HG03520 (cell line): ENCODE measurements at regions not wholly inside any gene's neighbourhood (a gene's known extent, or its start where the extent isn't known, plus 50 kb on each side); places are given as distances from the start of the nearest gene placed in this dataset.

Experiments used
- ATAC-seq: cut with Tn5 transposase; IDR thresholded peaks from one replicate; pipeline ENCODE4 v1.9.1; 2021; ENCODE audit warnings: mild to moderate bottlenecking, moderate library complexity; ENCODE audit not compliant: unreplicated experiment

DNA sequence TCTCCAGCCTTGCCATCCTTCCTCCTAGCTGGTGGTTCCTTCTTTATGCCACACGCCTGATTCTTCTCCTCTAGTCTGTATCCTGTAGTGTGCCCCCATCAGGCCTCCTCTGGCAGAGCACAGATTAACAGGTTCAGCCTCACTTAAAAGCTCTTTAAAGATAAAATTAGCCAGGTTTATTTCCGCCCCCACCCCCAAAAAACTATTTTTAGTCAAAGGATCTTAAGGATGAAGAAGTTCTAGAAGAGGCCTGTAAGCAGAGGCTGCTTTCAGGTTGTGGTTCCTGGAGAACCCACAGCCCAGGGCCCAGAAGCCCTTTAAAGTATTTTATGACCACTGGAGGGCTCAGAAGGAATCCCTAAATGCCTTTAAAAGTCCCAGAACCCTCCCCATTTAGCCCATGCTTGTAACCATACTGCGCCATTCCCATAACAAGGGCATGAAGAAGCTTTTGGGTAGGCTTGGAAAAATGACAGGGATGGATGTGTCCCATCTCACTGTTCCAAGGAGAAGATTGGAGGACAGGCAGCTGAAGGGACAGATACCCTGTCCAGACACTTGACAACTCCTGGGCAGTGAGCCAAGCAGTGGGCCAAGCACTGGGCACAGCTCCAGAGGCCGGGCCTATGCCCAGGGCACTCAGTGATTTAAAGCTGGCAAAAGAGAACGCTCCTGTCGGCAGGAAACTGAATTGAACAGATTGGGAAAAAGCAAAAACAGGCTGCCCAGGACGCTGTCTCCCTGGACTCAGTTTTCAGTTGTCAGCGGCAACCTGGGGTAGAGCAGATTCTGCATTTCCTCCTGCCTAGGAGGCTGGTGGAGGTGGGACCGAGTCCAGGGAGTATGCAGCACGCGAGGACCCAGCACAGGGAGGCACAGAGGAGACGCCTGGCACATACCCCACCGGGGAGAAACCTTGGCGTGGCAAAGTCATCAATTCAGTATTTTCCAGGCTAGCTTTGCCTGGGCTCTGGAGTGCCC lies 106.3 kb upstream of the SSBP2 start:
- ATAC-seq, result no peak

- no peak for ATAC-seq
These were observed 104.7 kb upstream of the SSBP2 start for GRCh38 chr5:81855591-81855990.

DNA sequence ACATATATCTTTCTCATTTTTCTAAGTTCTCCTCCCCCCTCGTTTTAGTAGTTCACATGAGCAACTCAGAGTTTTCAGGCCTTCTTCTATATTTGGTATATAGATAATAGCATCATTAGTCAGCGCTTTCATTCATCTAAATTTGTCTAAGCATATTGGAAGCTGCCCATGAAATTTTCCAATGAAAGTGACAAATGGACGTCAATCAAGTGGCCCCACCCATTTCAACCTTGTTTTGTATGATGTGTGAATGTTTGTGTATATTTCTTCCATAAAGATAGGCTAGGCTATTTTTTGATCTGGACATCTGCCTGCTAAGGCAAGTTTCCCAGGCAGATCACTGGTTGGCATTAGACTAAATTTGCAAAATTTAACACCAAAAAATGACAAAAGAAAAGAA lies 104.0 kb upstream of the SSBP2 start:
- ATAC-seq, result no peak

- ATAC-seq, result no peak
These were observed 103.6 kb upstream of the SSBP2 start for GRCh38 chr5:81854485-81854884.

GRCh38 chr5:81853030-81853357 lies 102.1 kb upstream of the SSBP2 start:
- no peak for ATAC-seq

GRCh38 chr5:81852291-81853029 lies 101.6 kb upstream of the SSBP2 start:
- no peak for ATAC-seq

DNA sequence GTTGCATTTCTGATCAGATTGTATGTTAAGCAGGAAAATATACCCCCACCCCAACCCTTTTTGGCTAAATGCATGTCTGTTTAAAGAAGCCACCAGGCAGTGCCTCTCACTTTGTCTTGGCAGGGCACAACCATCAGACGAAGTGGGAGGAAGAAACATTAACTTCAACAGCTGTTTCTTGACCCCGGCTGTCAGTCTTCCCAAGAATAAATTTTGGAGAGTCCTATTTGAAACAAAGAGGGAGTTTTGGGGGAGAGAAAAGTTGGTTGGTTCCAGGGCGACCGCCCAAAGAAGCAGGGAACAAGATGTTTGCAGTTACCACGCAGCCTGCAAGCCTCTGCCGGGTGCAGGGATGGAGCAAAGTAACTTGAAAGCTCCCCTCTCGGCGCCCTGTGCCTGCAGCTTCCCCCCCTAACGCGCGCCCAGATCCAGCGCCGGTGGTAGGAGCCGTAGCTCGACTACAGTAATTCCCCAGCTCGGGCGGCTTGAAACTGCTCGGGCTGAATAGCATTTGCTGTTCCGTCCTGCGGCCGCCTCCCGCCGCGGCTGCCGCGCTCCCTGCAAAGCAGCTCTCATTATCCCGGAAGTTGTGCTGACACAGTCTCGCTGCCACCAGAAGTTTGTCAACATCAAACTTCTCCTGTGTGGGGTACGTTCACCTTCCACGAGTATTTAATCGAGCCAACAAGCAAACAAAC lies 100.7 kb upstream of the SSBP2 start:
- ATAC-seq, result peak; percentile 84

GRCh38 chr5:81850501-81851357 lies 99.8 kb upstream of the SSBP2 start:
- ATAC-seq, result no peak

DNA sequence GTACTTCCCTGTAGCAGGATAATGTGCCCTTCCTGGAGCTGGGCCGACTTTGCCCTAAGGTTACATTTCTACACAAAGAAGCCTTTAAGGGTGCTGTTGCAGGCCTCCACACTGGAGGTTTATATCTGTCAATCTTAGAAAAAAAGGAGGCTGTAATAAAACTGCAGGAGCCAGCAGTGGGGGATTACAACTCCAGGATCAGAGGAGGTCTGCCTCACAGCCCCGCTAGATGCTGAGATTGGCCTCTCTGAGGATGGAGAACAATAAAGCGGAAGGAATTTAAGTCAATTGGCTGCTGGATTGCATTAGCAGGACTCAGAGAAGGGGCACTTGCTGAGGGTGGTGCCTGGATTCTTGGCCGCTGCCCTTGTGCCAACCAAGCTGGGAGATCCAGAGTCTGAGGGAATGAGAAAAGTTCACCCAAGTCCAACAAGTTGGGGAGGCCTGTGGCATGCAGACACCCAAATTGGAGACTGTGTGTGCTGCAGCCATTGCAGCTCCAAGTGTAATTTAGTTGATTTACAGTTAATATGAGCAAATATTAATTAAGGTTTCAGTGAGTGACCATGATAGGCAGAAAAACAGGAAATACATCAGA lies 99.0 kb upstream of the SSBP2 start:
- ATAC-seq, result no peak

DNA sequence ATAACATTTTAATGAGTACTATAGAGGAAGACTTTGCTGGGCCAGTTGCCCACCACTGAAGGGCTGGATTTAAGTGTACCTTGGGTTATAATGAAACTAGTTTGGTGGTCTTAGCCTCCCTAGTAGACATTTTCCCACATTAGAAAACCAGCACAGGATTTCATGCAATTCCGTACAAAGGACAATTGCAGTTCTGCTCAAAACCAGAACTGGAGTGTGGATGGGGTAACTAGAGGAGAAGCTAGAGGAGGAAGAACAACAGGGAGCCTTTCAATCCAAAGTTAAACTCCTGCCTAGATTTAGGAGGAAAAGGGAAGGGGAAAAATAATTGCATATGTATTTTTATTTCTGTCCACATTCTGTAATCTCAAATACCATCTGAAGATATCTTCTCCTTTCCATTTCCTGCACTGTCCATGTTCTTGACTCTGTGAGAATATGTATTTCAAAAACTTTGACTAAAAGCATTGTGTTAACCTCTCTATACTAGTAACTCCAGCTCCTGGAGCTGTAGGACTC lies 97.5 kb upstream of the SSBP2 start:
- no peak for ATAC-seq

GRCh38 chr5:81846301-81846700 lies 95.4 kb upstream of the SSBP2 start:
- no peak for ATAC-seq

DNA sequence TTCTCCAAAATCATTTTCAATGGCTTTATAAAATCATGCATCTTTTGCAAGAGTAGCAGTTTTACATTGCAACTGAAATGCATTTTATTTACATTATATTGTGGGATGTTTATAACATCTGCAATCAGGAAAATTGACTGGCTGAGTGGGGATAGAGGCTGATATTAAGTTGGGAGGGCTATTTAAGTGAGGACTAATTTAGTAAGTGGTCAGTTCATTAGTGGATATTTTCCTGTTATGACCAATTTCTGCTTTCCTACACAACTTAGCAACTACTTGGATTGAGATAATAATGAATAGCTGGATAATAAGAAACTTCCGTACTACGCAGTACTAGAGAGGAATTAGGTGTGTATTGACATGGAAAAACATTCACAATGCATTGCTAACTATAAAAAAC lies 92.9 kb upstream of the SSBP2 start:
- no peak for ATAC-seq

DNA sequence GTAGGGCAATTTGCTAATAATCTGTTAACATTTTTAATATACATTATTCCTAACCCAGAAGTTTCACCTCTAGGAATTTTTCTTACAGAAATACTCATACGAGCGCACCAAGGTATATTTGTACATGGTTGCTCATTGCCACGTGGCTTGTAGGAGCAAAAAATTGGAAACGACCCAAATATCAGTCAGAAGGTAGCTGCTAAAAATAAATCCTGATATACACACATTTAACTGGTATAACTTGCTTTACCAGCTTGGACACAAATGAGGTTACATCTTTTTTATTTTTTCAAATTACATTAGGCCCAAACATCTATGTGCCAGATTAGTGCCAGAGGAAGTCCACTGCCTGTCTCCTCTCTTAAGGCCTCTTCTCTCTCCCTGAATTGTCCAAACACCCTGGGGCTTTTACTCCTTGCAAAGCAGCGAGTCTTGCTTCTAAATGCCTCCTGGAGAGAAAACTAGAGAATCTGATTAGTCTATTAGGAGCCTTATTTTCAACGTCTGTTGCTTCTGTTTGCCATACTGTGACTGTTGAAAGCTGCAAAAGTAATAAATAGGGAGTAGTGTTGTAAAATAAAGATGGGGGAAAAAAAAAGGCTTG lies 92.0 kb upstream of the SSBP2 start:
- no peak for ATAC-seq

- ATAC-seq, result no peak
These were observed 88.1 kb upstream of the SSBP2 start for GRCh38 chr5:81839034-81839433.

- ATAC-seq, result peak; percentile 72
These were observed 87.5 kb upstream of the SSBP2 start for GRCh38 chr5:81838307-81838906.

DNA sequence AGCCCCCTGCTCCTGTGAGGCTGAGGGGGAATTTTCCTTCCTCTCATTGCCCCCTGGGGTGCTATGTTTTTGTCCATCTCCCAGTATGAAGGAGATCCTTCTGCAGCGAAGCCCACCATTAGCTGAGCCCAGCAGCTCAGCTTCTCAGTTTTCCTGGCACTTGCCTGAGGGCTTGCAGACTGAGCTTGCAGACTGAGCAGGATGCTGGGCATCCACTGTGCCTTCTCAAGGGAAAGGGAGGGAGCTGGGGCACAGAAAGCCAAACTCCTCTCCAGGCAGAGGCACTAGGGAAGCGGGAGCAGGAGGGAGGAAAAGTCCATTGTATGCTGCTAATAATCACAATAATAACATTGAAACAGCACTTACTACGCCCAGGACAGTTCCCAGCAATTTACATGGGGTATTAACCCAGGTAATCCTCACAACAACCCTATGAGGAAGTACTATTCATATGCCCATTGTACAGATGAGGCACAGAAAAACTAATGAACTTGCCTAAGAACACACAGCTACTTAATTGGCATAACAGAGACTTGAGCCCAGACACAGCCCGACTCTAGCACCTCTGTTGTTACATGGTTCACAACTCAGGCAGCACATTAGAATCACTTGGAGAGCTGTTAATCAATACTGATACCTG lies 86.9 kb upstream of the SSBP2 start:
- ATAC-seq, result no peak

DNA sequence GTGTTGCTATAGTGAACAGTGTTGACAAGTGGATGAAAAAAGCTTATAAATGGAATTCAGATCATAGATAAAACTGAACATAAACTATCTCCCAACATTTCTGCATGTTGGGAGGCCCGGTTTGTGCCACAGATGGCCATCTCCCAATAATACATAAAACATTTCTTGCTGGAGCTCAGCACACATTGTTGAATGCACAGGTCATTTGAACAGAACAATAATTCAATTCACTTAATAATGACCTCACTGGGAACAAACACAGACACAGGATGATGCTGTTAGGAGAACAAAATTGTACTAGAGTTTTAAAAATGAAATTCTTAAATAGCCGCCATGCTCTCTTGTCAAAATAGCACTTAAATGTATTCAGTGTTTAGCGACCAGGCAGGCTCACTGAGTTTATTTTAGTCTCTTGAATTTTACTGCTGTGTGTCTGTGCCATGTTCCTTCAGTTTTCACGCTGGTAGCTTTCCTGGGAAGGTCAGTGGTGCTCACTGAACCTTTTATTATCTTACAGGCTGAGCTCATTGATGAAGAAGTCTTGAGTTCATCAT lies 85.0 kb upstream of the SSBP2 start:
- ATAC-seq, result no peak

DNA sequence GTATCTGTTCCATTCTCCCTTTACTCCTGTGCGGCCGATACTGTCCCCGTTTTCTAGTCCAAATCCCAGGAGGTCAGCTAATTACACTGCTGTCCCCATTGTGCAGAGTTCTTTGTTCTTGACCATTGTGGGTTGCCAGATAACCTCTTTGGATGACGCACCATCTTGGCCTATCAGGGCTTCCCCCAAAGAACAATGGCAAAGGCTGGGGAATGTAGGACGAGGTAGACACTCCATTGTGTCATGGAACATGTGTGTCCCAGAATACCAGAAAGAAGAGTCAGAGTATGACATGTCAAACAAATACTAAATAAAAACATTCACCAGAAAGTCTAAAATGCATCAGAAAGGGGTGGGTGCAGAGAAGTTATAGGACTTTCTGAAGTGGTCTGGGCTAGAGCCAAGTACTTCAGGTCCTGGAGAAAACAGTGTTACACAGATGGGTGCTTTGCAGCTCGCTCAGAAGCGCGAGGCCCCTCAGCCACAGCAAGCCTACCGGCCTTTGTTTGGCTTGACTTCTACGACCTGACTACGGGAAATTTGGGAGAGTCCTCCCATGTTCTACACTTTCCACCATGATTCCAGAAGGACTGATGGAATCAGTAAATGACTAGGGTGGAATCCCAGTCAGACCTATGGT lies 83.2 kb upstream of the SSBP2 start:
- ATAC-seq, result no peak
